AG10803 (cell line): ENCODE measurements at regions not wholly inside any gene's neighbourhood (a gene's known extent, or its start where the extent isn't known, plus 50 kb on each side); places are given as distances from the start of the nearest gene placed in this dataset.

Experiments used
- DNase-seq: peaks from one replicate; pipeline ENCODE4 v3.0.0; 2010; ENCODE audit warnings: low read depth
- H3K4me3 ChIP-seq: 2 replicates; pipeline ENCODE4 v1.5.1; 2011; ENCODE audit warnings: mild to moderate bottlenecking, low read length, control low read depth
- TF ChIP-seq, protein P1 (sequence below): conservative IDR thresholded peaks from 2 replicates; pipeline ENCODE4 v1.5.1; 2011; ENCODE audit warnings: mild to moderate bottlenecking, low read length, control low read depth, inconsistent platforms

DNA sequence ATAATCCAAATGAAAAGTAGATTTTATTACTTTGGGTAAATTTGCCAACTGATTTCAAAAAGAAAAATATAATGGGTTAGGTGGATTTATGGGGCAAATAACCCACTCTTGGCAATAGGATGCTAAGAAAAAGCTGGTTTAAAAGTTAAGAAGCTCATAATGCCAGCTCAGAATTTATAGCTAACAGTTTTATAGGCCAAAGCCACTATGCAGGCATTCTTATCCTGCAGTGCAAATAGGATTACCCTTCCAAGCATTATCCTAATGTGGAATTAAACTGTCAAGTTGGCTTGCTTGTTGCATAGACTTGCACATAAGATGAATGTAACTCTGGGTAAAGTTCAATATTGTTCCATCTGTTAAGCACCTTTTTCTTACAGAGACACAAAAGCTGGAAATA, 703.0 kb downstream of the PCDH18 start:
- TF ChIP-seq, protein P1, sequence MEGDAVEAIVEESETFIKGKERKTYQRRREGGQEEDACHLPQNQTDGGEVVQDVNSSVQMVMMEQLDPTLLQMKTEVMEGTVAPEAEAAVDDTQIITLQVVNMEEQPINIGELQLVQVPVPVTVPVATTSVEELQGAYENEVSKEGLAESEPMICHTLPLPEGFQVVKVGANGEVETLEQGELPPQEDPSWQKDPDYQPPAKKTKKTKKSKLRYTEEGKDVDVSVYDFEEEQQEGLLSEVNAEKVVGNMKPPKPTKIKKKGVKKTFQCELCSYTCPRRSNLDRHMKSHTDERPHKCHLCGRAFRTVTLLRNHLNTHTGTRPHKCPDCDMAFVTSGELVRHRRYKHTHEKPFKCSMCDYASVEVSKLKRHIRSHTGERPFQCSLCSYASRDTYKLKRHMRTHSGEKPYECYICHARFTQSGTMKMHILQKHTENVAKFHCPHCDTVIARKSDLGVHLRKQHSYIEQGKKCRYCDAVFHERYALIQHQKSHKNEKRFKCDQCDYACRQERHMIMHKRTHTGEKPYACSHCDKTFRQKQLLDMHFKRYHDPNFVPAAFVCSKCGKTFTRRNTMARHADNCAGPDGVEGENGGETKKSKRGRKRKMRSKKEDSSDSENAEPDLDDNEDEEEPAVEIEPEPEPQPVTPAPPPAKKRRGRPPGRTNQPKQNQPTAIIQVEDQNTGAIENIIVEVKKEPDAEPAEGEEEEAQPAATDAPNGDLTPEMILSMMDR: no peak
- no peak for DNase-seq
- no peak overlapping the region for H3K4me3 ChIP-seq

DNA sequence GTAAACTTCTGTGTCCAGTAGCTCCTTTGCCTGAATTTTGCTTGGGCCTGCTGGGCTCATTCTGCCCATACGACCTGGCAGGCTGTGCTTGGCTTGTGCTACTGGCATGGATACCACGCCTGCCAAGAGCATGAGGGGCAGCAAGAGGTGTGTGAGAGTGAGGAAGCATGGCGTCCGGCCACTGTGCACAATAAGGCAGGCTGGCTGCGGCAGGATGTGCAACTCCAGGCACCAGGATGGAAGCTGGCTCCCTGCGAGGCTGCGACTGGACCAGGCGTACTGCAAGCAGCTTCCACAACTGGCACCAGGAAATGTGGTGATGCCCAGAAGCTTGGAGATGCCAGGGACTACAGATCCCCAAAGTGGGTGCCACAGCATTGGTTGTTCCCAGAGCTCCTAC, 709.3 kb downstream of the PCDH18 start:
- TF ChIP-seq, protein P1: no peak
- no peak for DNase-seq
- no peak overlapping the region for H3K4me3 ChIP-seq

DNA sequence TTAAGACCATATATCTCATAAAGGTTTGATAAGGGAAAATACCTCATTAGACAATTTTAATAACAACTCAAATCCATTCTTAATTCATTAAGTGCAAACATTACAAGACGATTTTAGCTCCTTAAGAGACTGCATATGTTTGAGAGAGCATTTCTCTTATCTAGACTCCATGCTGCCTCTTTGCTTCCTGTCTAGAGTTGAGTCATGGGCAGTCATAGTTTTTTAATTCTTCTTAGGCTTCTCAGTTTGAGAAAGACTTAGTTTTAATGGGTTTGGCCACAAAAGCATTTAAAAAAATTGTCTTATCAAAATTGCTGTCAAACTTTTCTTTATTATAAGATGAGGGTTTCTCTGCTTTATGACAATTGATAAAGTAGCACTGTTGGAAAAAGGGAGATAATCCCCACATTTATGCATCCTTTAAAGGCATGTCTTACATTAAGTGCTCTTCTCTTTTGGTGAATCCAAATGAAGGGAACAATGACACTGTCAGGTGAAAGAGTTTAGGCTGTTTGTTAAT, 713.4 kb downstream of the PCDH18 start:
- no peak overlapping the region for H3K4me3 ChIP-seq
- no peak for DNase-seq
- TF ChIP-seq, protein P1: no peak

DNA sequence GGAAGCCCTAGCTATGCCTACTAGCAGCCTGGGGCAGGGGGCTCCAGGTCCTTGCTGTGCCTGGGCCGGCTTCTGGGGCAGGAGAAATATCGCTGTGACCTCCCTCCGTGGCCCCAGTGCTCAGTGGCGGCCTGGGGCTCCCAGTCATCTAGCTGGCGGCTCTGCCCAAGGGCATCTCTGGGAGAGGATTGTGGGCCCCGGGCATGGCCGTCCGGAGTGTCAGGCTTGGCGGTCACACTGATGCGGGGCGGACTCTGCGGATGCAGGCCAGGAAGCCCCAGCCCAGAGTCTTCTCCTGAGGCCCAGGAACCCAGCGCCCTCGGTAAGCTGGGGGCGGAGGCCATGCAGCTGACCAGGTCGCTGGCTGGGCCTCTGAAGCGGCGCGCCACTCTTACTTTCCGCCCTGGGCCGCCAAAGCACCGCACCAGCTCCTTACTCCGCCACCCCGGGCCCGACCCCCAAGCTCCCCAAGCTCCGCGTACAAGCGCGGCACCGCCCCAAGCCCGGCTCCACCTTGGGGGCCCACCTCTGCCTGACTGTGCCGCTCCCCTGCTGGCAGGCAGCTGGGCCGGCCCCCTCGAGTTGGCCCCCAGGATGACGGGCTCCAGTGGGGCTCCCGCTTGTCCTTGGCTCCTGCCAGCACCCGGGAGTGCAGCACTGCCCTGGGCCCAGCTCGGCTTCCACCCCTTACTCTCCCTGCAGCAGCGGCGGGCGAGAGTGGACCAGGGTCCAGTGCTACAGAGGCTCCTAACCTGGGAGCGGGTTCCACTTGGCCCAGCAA, 720.0 kb downstream of the PCDH18 start:
- no peak for DNase-seq
- TF ChIP-seq, protein P1: no peak
- no peak overlapping the region for H3K4me3 ChIP-seq

DNA sequence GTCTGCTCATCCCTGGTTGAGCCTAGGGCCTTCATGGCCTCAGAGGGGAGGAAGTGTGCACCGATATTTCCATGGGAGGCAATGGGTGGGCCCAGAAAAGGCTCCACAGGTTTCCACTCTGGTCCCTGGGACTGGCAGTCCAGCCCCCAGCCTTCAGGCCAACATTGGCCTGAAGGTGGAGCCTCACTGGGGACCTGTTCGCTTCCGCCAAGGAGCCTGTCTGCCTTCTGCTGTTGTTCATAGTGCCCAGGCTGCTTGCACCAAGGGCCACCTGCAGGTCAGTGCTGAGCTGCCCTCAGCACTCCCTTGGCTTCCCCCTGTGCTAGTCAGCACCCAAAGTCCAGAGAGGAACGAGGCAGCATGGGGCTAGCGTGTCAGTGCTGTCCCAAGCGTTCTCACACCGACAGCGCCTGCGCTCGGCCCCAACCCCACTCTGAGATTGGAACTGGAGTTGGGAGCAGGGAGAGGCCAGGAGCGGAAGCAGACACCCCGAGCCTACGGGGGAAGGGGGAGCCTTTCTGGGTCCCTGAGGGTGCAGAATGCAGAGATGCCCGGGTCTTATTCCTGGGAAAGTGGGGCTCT, 720.7 kb downstream of the PCDH18 start:
- TF ChIP-seq, protein P1: no peak
- DNase-seq: no peak
- H3K4me3 ChIP-seq: no peak overlapping the region

DNA sequence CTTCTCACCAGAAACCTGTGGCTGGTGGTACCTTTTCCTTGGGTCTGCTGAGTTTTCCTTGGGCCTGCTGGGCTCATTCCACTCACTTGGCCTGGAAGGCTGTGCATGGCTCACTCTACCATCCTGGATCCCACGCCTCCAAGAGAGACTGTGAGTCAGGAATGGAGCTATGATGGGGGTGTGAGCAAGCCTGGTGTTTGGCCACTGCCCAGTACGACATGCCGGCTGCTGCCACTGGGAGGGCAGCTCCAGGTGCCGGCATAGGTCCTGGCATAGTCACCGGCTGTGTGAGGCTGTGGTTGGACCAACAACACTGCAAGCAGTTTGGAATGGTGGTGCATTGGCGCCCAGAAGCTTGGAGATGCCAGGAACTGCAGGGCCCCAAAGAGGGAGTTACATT, 721.7 kb downstream of the PCDH18 start:
- no peak overlapping the region for H3K4me3 ChIP-seq
- TF ChIP-seq, protein P1: no peak
- no peak for DNase-seq

DNA sequence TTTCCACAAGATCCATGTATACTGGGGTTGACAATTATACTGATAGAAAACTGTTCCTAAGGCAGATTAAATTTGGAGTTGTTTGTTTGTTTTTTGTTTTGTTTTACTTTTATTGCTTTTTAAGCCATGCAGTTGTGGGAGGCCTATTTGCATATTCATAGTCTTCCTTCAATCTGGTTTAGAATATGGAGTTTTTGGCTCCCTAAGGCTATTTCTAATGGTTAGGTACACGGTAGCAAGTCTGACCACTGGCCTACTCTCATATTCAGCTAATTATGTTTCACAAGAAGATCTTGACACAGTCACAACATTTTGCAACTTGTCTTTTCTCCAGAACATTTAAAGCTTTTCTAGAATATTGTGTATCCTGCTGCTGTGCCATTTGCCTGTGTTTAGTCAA, 725.5 kb downstream of the PCDH18 start:
- TF ChIP-seq, protein P1: no peak
- DNase-seq: no peak
- H3K4me3 ChIP-seq: no peak overlapping the region
